Astrocyte (in vitro differentiated cells and primary cell): ENCODE measurements at regions not wholly inside any gene's neighbourhood (a gene's known extent, or its start where the extent isn't known, plus 50 kb on each side); places are given as distances from the start of the nearest gene placed in this dataset.

ENCODE experiments used
- DNase-seq: peaks from one replicate; pipeline ENCODE4 v3.0.0-alpha.2; 2010; ENCODE audit warnings: low read depth
- FAIRE-seq: peaks from 2 replicates; lab custom pipeline; 2011; peaks lifted over from hg19 to GRCh38; lab: Jason Lieb, UNC
- H2AFZ ChIP-seq: 2 replicates; pipeline ENCODE4 v1.6.0; 2012; ENCODE audit warnings: low read depth, low read length, inconsistent platforms
- H3K27ac ChIP-seq: 2 replicates; pipeline ENCODE4 v1.5.1; 2011; ENCODE audit warnings: low read depth, low read length, inconsistent platforms
- H3K27me3 ChIP-seq: 2 replicates; pipeline ENCODE4 v1.6.0; 2011; ENCODE audit warnings: low read length, inconsistent platforms; ENCODE audit not compliant: insufficient read depth
- H3K36me3 ChIP-seq: 2 replicates; pipeline ENCODE4 v1.5.1; 2011; ENCODE audit warnings: low read length, inconsistent platforms; ENCODE audit not compliant: insufficient read depth
- H3K4me1 ChIP-seq: 2 replicates; pipeline ENCODE4 v1.5.1; 2011; ENCODE audit warnings: low read length, inconsistent platforms; ENCODE audit not compliant: insufficient read depth
- H3K4me2 ChIP-seq: 2 replicates; pipeline ENCODE4 v1.6.0; 2012; ENCODE audit warnings: low read length, inconsistent platforms
- H3K4me3 ChIP-seq: 2 replicates; pipeline ENCODE4 v1.5.1; 2011; ENCODE audit warnings: low read depth, mild to moderate bottlenecking, low read length, inconsistent platforms; ENCODE audit not compliant: insufficient read depth
- H3K79me2 ChIP-seq: 2 replicates; pipeline ENCODE4 v1.6.0; 2012; ENCODE audit warnings: mild to moderate bottlenecking, low read length, inconsistent platforms; ENCODE audit not compliant: insufficient read depth
- H3K9ac ChIP-seq: 2 replicates; pipeline ENCODE4 v1.6.0; 2012; ENCODE audit warnings: mild to moderate bottlenecking, low read length, inconsistent platforms
- H3K9me3 ChIP-seq: 2 replicates; pipeline ENCODE4 v1.5.1; 2012; ENCODE audit warnings: low read depth, mild to moderate bottlenecking, low read length, inconsistent platforms; ENCODE audit not compliant: insufficient read depth
- H4K20me1 ChIP-seq: 2 replicates; pipeline ENCODE4 v1.6.0; 2012; ENCODE audit warnings: low read length, inconsistent platforms; ENCODE audit not compliant: insufficient read depth
- H3K27ac Mint-ChIP-seq: one replicate; pipeline ENCODE4 v1.8.0; 2021; ENCODE audit warnings: mild to moderate bottlenecking, mixed read lengths; ENCODE audit not compliant: unreplicated experiment
- H3K27me3 Mint-ChIP-seq: one replicate; pipeline ENCODE4 v1.8.0; 2021; ENCODE audit warnings: low read depth, mixed read lengths; ENCODE audit not compliant: unreplicated experiment
- H3K36me3 Mint-ChIP-seq: one replicate; pipeline ENCODE4 v1.8.0; 2021; ENCODE audit warnings: low read depth, mixed read lengths; ENCODE audit not compliant: unreplicated experiment
- H3K4me1 Mint-ChIP-seq: one replicate; pipeline ENCODE4 v1.8.0; 2021; ENCODE audit warnings: low read depth, mixed read lengths; ENCODE audit not compliant: unreplicated experiment
- H3K4me3 Mint-ChIP-seq: one replicate; pipeline ENCODE4 v1.8.0; 2021; ENCODE audit warnings: mild to moderate bottlenecking, moderate library complexity, mixed read lengths; ENCODE audit not compliant: unreplicated experiment
- H3K9me3 Mint-ChIP-seq: one replicate; pipeline ENCODE4 v1.8.0; 2021; ENCODE audit warnings: mild to moderate bottlenecking, mixed read lengths; ENCODE audit not compliant: unreplicated experiment
- EZH2 ChIP-seq: IDR thresholded peaks from 2 replicates; pipeline ENCODE4 v1.6.1; 2012; ENCODE audit warnings: mild to moderate bottlenecking, low read length, inconsistent platforms; ENCODE audit not compliant: insufficient read depth
- TF ChIP-seq, protein P1 (sequence below): IDR thresholded peaks from 2 replicates; pipeline ENCODE4 v1.5.1; 2011; ENCODE audit warnings: low read depth, mild to moderate bottlenecking, inconsistent platforms, low read length, moderate library complexity; ENCODE audit not compliant: insufficient read depth

DNA sequence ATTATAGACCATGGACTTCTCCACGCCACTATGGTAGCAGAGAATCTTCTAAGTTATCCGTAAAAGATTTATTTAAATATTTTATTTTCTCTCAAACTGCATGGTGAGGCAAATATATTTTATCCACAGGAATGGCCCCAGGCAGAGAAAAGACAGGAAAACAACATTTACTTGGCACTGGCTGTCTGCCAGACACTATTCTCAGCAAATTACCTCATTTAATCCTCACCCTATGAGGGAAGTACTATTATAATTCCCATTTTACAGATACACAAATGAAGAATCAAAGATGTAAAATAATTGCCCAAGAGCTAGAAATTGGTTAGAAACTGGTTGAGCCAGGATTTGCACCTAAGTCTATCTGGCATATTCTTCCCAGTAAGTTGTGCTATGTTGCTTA, 361.4 kb upstream of the IL12A start:
- TF ChIP-seq EZH2 = no peak
- TF ChIP-seq, protein P1, sequence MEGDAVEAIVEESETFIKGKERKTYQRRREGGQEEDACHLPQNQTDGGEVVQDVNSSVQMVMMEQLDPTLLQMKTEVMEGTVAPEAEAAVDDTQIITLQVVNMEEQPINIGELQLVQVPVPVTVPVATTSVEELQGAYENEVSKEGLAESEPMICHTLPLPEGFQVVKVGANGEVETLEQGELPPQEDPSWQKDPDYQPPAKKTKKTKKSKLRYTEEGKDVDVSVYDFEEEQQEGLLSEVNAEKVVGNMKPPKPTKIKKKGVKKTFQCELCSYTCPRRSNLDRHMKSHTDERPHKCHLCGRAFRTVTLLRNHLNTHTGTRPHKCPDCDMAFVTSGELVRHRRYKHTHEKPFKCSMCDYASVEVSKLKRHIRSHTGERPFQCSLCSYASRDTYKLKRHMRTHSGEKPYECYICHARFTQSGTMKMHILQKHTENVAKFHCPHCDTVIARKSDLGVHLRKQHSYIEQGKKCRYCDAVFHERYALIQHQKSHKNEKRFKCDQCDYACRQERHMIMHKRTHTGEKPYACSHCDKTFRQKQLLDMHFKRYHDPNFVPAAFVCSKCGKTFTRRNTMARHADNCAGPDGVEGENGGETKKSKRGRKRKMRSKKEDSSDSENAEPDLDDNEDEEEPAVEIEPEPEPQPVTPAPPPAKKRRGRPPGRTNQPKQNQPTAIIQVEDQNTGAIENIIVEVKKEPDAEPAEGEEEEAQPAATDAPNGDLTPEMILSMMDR = no peak

DNA sequence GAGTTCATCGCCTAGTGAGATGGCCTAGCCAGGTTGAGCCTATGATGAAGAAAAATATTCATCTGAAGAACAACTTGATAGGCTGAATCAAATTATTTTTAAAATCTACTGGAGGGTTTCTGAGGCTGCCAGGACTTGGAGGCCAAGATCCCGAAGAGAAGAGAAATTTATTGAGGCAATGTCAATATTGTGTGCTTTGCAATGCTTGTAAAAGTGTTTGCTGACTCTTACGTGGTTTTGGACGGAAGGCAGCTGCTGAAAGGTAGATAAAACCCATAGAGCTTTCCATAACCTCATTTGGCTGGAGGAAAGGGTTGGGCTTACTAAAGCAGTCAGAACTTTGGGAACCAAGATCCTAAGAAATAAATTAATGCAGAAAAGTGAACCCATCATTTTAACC, 361.0 kb upstream of the IL12A start:
- no peak overlapping the region for H3K4me2 ChIP-seq
- Mint-ChIP-seq H3K9me3 (no peaks in the 10 kb centered on the region), H3K4me3 (no peak overlapping the region), H3K27me3 (no peaks in the 10 kb centered on the region), H3K27ac (no peak overlapping the region), H3K36me3 (no peaks in the 10 kb centered on the region), H3K4me1 (peaks cover 20% of the 10 kb centered on the region)
- no peak overlapping the region for H3K27ac ChIP-seq
- H3K9me3 ChIP-seq = no peaks in the 10 kb centered on the region
- H3K9ac ChIP-seq = no peak overlapping the region
- H2AFZ ChIP-seq = no peak overlapping the region
- no peaks in the 10 kb centered on the region for H3K79me2 ChIP-seq
- DNase-seq (no peak), FAIRE-seq (no peak)
- no peaks in the 10 kb centered on the region for H3K27me3 ChIP-seq
- no peaks in the 10 kb centered on the region for H4K20me1 ChIP-seq
- TF ChIP-seq, protein P1 = no peak
- H3K4me3 ChIP-seq = no peak overlapping the region
- H3K4me1 ChIP-seq = no peaks in the 10 kb centered on the region
- no peaks in the 10 kb centered on the region for H3K36me3 ChIP-seq

More for the DNA sequence above, 361.4 kb upstream of the IL12A start:
- H3K4me1 ChIP-seq = no peaks in the 10 kb centered on the region
- H3K9ac ChIP-seq = no peak overlapping the region
- H3K4me3 Mint-ChIP-seq = no peak overlapping the region
- no peaks in the 10 kb centered on the region for H3K27me3 Mint-ChIP-seq
- H4K20me1 ChIP-seq = no peaks in the 10 kb centered on the region
- H3K36me3 ChIP-seq = no peaks in the 10 kb centered on the region
- no peaks in the 10 kb centered on the region for H3K36me3 Mint-ChIP-seq
- FAIRE-seq = no peak
- H3K79me2 ChIP-seq = no peaks in the 10 kb centered on the region
- no peak overlapping the region for H3K4me2 ChIP-seq
- no peaks in the 10 kb centered on the region for H3K9me3 Mint-ChIP-seq
- H3K9me3 ChIP-seq = no peaks in the 10 kb centered on the region
- no peak overlapping the region for H3K4me3 ChIP-seq
- DNase-seq = no peak
- no peak overlapping the region for H3K27ac ChIP-seq
- no peak overlapping the region for H2AFZ ChIP-seq
- no peaks in the 10 kb centered on the region for H3K27me3 ChIP-seq
- peaks cover 16% of the 10 kb centered on the region for H3K4me1 Mint-ChIP-seq
- no peak overlapping the region for H3K27ac Mint-ChIP-seq

DNA sequence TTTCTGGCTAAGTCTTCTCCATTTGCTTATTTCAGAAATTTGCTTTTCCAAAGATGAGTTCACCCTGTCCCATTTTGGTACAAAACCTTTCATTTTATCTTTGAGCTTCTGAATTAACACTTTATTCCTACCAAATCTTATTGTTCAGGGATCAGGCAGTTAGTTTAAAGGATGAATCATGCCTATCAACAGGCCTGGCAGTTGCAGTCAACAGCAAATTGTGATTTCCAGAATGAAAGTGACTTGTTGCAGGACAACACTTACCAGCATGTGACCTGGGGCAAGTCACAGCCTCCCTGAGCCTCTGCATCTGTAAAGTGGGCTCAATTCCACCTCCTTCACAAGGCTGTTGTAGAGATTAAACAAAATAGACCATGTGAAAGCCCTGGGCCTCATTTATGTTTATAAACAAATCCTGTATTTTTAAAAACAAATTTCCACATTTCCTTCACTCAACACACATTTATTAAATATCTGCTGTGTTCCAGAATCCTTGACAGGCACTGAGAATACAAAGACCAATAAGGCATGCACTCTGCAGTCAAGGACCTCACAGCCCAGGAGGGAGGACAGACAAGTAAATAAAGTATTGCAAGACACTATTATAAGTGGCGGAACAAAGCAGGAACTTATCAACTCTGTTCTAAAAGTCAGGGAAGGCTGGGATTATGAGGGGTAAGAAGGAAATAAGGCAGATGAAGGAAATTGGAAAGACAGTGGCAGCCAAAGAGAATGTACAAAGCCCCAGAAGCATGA, 359.1 kb upstream of the IL12A start:
- peaks cover 35% of the 10 kb centered on the region for H3K4me1 Mint-ChIP-seq
- no peaks in the 10 kb centered on the region for H4K20me1 ChIP-seq
- no peaks in the 10 kb centered on the region for H3K27me3 ChIP-seq
- no peaks in the 10 kb centered on the region for H3K27me3 Mint-ChIP-seq
- TF ChIP-seq, protein P1 = no peak
- TF ChIP-seq EZH2 = no peak
- H3K9me3 ChIP-seq = no peaks in the 10 kb centered on the region
- H3K36me3 ChIP-seq = no peaks in the 10 kb centered on the region
- no peak overlapping the region for H3K4me2 ChIP-seq
- H2AFZ ChIP-seq = no peak overlapping the region
- H3K4me1 ChIP-seq = peaks cover 7% of the 10 kb centered on the region
- no peak overlapping the region for H3K9ac ChIP-seq
- no peak for FAIRE-seq
- no peaks in the 10 kb centered on the region for H3K36me3 Mint-ChIP-seq
- no peak overlapping the region for H3K4me3 ChIP-seq
- no peaks in the 10 kb centered on the region for H3K9me3 Mint-ChIP-seq
- DNase-seq = no peak
- H3K27ac Mint-ChIP-seq = no peak overlapping the region
- no peak overlapping the region for H3K4me3 Mint-ChIP-seq
- H3K27ac ChIP-seq = no peak overlapping the region
- H3K79me2 ChIP-seq = no peaks in the 10 kb centered on the region
